HG02840 (cell line): ENCODE measurements at regions not wholly inside any gene's neighbourhood (a gene's known extent, or its start where the extent isn't known, plus 50 kb on each side); places are given as distances from the start of the nearest gene placed in this dataset.

Experiments used
- ATAC-seq: cut with Tn5 transposase; IDR thresholded peaks from one replicate; pipeline ENCODE4 v1.9.1; 2021; ENCODE audit warnings: mild to moderate bottlenecking, moderate library complexity, moderate number of reproducible peaks; ENCODE audit not compliant: unreplicated experiment, low FRiP score

- no peak for ATAC-seq
These were observed 73.9 kb downstream of the TEX29 start for GRCh38 chr13:111394211-111394922.

GRCh38 chr13:111395511-111396393 lies 75.3 kb downstream of the TEX29 start:
- no peak for ATAC-seq

GRCh38 chr13:111396457-111396856 lies 76.0 kb downstream of the TEX29 start:
- no peak for ATAC-seq

DNA sequence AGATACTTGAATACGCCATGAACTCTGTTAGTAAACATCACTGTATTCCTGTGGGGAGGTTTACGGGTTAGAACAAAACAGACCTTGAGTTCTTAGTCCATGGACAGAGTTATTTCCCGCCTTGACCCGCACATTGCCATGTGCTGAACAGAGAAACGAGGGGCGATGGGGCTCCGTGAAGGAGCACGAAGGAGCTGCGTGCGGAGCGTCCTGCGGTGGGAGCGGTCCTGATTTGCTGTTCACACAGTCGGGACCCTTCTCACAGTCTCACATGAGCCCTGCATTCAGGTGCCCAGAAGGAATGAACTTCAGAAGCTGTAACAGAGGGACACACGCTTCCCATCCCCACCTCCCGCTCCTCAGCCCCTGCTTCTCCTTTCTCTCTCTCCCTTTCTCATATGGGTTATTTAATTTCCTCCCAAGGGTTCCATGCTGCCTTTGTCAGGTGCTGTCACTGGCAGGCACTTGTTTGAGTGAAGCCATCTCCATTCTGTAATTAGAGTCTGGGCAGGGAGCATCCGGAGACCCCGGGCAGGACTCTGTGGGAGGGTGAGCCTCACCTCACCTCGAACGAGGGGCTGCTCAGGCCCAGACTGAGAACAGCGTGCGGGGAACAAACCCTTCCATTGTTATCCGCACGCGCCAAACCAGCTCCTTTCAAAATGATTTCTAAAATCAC lies 76.9 kb downstream of the TEX29 start:
- no peak for ATAC-seq

GRCh38 chr13:111398196-111398595 lies 77.8 kb downstream of the TEX29 start:
- ATAC-seq, result no peak

DNA sequence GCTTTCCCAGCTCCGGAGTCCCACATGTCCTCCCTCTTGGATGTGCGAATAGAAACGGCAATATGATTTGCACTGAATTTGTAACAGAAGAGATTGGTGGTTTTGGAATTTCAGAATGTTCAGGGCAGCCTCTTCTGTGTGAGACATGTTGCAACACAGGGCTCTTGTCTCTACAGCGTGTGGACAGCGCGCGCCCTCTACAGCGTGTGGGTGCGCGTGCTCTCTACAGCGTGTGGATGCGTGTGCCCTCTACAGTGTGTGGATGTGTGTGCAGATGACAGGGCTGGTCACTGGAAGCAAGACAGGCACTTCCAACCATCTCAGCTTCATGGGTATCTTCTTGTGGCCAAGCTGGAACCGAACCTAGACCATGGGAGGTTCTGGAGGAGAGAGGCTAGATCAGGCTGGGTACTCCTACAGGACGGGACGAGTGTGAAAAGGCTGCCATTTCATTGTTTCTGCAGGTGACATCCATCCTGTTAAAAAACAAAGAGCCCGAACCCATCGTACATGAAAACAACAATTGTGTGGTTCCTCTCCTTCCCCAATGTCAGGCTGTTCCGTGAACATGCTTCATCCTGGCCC lies 78.4 kb downstream of the TEX29 start:
- no peak for ATAC-seq

GRCh38 chr13:111399334-111399733 lies 78.9 kb downstream of the TEX29 start:
- no peak for ATAC-seq

- ATAC-seq, result no peak
These were observed 79.5 kb downstream of the TEX29 start for GRCh38 chr13:111399776-111400538.

DNA sequence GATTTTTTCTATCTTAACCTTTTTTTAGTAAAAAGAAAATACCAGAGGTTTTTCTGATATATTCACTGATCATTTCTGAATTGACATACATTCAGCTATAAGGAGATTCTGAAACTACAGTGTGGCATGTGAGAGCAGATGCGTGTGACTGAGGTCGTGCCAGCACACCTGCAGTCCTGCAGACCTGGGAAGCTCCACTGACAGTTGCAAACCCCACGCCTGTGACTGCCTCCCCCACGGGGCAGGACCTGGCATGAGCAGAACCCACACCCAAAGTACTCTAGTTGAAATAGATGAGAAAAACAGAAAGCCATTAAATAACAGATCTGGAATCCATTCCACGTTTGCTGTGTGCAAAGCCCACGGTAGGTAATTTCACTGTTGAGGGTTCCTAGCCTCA lies 80.7 kb downstream of the TEX29 start:
- ATAC-seq, result no peak

DNA sequence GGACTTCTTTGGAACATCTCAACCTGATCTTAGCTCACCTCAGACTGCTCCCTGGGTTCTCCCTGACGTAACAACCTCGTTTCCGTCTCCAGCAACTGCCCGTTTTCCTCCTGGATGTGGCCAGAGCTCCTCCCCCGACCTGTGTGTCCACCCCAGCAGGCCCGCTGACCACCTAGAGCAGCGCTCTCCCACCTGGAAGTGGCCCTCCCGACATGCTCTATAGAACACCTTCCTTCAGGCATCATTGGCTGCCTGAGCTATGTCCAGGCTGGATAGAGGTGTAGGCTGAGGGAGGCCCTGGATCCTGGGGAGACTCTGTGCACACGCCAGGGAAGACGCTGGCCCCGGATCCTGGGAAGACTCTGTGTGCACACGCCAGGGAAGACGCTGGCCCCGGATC lies 81.3 kb downstream of the TEX29 start:
- ATAC-seq, result no peak

- no peak for ATAC-seq
These were observed 82.0 kb downstream of the TEX29 start for GRCh38 chr13:111402441-111402840.

- no peak for ATAC-seq
These were observed 82.8 kb downstream of the TEX29 start for GRCh38 chr13:111403266-111403665.

GRCh38 chr13:111404746-111405145 lies 84.3 kb downstream of the TEX29 start:
- ATAC-seq, result no peak

DNA sequence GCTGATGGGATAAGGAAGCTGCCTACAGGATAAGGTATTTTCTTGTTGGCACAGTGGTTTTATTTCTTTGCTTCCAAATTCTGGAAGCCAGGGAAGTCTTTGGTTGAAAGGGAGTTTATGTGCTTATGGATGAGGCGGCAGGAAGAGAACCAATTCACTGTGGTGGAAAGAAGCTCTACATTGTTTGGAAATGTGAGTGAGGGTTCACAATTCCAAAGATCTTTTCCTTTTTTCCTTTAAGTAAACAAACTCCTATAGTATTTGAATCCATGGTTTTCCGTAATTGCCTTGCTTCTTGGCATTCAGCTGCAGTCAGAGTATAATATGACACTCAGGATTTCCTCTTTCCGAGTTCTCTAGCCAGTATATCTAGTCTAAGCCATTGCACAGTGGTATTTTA lies 86.2 kb downstream of the TEX29 start:
- no peak for ATAC-seq

DNA sequence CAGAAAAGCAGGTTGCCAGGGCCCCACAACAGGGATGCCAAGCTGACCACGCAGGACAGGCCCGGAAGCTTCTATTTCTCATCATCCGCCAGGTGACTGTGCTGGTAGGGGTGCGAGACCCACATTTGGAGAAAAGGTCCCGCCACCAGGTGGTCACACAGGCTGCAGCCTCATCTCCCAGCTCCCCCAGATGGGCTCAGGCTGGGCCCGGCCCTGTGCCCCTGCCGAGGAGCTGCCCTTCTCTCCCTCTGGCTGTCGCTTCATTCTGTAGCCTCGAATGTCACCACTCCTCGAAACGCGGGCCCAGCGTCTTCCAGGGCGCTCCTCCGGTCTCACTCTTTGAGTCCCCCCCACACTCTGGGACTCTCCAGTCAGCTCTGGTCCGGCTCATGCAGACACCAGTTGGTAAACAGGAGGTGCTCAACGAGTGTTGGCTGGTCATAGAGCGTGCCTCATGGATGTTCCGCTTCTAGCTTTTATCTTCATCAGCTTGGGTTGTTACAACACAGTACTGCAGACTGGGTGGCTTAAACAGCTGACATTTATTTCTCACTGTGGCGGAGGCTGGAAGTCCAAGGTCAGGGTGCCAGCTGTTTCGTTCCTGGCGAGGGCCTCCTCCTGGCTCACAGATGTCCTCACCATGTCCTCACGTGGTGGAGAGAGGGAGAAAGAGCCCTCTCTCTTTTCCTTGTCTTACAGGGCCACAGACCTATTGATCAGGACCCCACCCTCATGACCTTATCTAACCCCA lies 87.1 kb downstream of the TEX29 start:
- ATAC-seq, result no peak

DNA sequence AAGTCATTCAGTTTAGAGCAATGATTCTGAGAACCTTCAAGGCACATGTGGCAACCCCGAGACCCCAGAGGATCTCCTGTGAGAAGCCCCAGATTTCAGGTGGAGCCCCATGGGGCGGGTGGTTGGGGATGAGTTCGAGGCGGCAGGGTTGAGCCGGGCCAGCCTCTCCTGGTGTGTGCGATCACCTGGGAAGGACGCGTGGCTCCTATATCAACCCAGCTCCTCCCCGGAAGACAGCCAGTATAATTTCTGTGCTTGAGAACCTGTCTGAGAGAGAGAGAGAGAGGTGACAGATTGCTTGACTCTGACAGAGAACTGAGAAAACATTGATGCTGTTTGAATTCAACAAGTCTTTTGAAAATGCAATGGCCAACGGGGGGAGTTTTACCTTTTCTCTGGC lies 89.0 kb downstream of the TEX29 start:
- ATAC-seq, result no peak

- no peak for ATAC-seq
These were observed 90.0 kb downstream of the TEX29 start for GRCh38 chr13:111410232-111411021.

GRCh38 chr13:111411151-111411858 lies 90.9 kb downstream of the TEX29 start:
- ATAC-seq, result no peak
